H9 (cell line): ENCODE measurements at regions not wholly inside any gene's neighbourhood (a gene's known extent, or its start where the extent isn't known, plus 50 kb on each side); places are given as distances from the start of the nearest gene placed in this dataset.

Experiments used
- DNase-seq: peaks from one replicate; pipeline ENCODE4 v3.0.0-alpha.2; 2017
- H2AFZ ChIP-seq: one replicate; pipeline ENCODE4 v1.6.1; 2013; ENCODE audit warnings: mild to moderate bottlenecking, low read length, control low read depth, moderate library complexity
- H2AK5ac ChIP-seq: 2 replicates; pipeline ENCODE4 v1.6.1; 2013; ENCODE audit warnings: low read length, control low read depth, mixed read lengths; ENCODE audit not compliant: insufficient read length
- H2BK120ac ChIP-seq: one replicate; pipeline ENCODE4 v1.6.1; 2013; ENCODE audit warnings: low read depth, mild to moderate bottlenecking, low read length, control low read depth, inconsistent platforms; ENCODE audit not compliant: poor library complexity, severe bottlenecking
- H2BK12ac ChIP-seq: 2 replicates; pipeline ENCODE4 v1.6.1; 2013; ENCODE audit warnings: low read length, control low read depth, mixed read lengths, low read depth; ENCODE audit not compliant: insufficient read length
- H2BK15ac ChIP-seq: 2 replicates; pipeline ENCODE4 v1.6.1; 2013; ENCODE audit warnings: low read depth, low read length, control low read depth
- H2BK20ac ChIP-seq: one replicate; pipeline ENCODE4 v1.6.1; 2013; ENCODE audit warnings: low read depth, mild to moderate bottlenecking, low read length, control low read depth, inconsistent platforms; ENCODE audit not compliant: poor library complexity, severe bottlenecking
- H2BK5ac ChIP-seq: 2 replicates; pipeline ENCODE4 v1.6.1; 2013; ENCODE audit warnings: low read length, control low read depth, mixed read lengths; ENCODE audit not compliant: insufficient read length
- H3K14ac ChIP-seq: 2 replicates; pipeline ENCODE4 v1.6.1; 2013; ENCODE audit warnings: low read length, control low read depth; ENCODE audit not compliant: insufficient read depth
- H3K18ac ChIP-seq: 2 replicates; pipeline ENCODE4 v1.6.1; 2013; ENCODE audit warnings: low read depth, mild to moderate bottlenecking, mixed read lengths, low read length, control low read depth; ENCODE audit not compliant: insufficient read length
- H3K23ac ChIP-seq: 2 replicates; pipeline ENCODE4 v1.6.1; 2013; ENCODE audit warnings: low read length, control low read depth, mixed read lengths, low read depth; ENCODE audit not compliant: insufficient read length
- H3K23me2 ChIP-seq: 2 replicates; pipeline ENCODE4 v1.6.1; 2013; ENCODE audit warnings: low read depth, mild to moderate bottlenecking, mixed read lengths, low read length, control low read depth; ENCODE audit not compliant: insufficient read length, poor library complexity, severe bottlenecking
- H3K27ac ChIP-seq: 2 replicates; pipeline ENCODE4 v1.5.1; 2013; ENCODE audit warnings: low read length, control low read depth, mixed read lengths, low read depth; ENCODE audit not compliant: insufficient read length
- H3K27me3 ChIP-seq: 2 replicates; pipeline ENCODE4 v1.6.1; 2013; ENCODE audit warnings: low read length, control low read depth, inconsistent platforms; ENCODE audit not compliant: insufficient read depth
- H3K4ac ChIP-seq: 2 replicates; pipeline ENCODE4 v1.6.1; 2013; ENCODE audit warnings: low read depth, mild to moderate bottlenecking, control low read depth, inconsistent platforms, low read length, moderate library complexity
- H3K4me1 ChIP-seq: 2 replicates; pipeline ENCODE4 v1.6.1; 2013; ENCODE audit warnings: low read length, control low read depth, inconsistent platforms; ENCODE audit not compliant: insufficient read depth
- H3K4me2 ChIP-seq: 2 replicates; pipeline ENCODE4 v1.6.1; 2013; ENCODE audit warnings: low read length, control low read depth, mixed read lengths; ENCODE audit not compliant: insufficient read length, insufficient read depth
- H3K56ac ChIP-seq: 2 replicates; pipeline ENCODE4 v1.6.1; 2013; ENCODE audit warnings: low read depth, mild to moderate bottlenecking, mixed read lengths, low read length, control low read depth; ENCODE audit not compliant: insufficient read length
- H3K79me1 ChIP-seq: 2 replicates; pipeline ENCODE4 v1.6.1; 2013; ENCODE audit warnings: low read depth, mild to moderate bottlenecking, moderate library complexity, low read length, control low read depth, inconsistent platforms; ENCODE audit not compliant: insufficient read depth, poor library complexity, severe bottlenecking
- H3K79me2 ChIP-seq: 2 replicates; pipeline ENCODE4 v1.6.1; 2013; ENCODE audit warnings: low read length, control low read depth, inconsistent platforms; ENCODE audit not compliant: insufficient read depth
- H3K9ac ChIP-seq: 2 replicates; pipeline ENCODE4 v1.6.1; 2013; ENCODE audit warnings: low read length, control low read depth, mixed read lengths; ENCODE audit not compliant: insufficient read length; ENCODE audit errors: extremely low read depth
- H3K9me3 ChIP-seq: one replicate; pipeline ENCODE4 v1.6.1; 2013; ENCODE audit warnings: low read depth, low read length, inconsistent platforms; ENCODE audit not compliant: control insufficient read depth
- H3T11ph ChIP-seq: one replicate; pipeline ENCODE4 v1.6.1; 2013; ENCODE audit warnings: mild to moderate bottlenecking, low read length, control low read depth, inconsistent platforms
- H4K20me1 ChIP-seq: one replicate; pipeline ENCODE4 v1.6.1; 2013; ENCODE audit not compliant: control insufficient read depth, insufficient read length, insufficient read depth
- H4K5ac ChIP-seq: 2 replicates; pipeline ENCODE4 v1.6.1; 2013; ENCODE audit warnings: low read depth, mild to moderate bottlenecking, mixed read lengths, low read length, control low read depth; ENCODE audit not compliant: insufficient read length
- H4K8ac ChIP-seq: replicated peaks from 2 replicates; pipeline ENCODE4 v1.6.1; 2013; ENCODE audit warnings: low read length, control low read depth, mixed read lengths, low read depth; ENCODE audit not compliant: insufficient read length
- H4K91ac ChIP-seq: 2 replicates; pipeline ENCODE4 v1.6.1; 2013; ENCODE audit warnings: low read depth, mild to moderate bottlenecking, moderate library complexity, mixed read lengths, low read length, control low read depth; ENCODE audit not compliant: insufficient read length
- H3K27ac Mint-ChIP-seq, 3 experiments: 2 replicates in 2 of 3; 3 replicates in 1 of 3; pipeline ENCODE4 v1.8.0; 2020 to 2021; ENCODE audit warnings: mixed read lengths in 3 of 3, mild to moderate bottlenecking in 1 of 3, moderate library complexity in 1 of 3
- H3K27me3 Mint-ChIP-seq: 2 replicates; pipeline ENCODE4 v1.8.0; 2021; ENCODE audit warnings: low read depth, mild to moderate bottlenecking, moderate library complexity, mixed read lengths
- H3K36me3 Mint-ChIP-seq, 3 experiments: 2 replicates in 2 of 3; 3 replicates in 1 of 3; pipeline ENCODE4 v1.8.0; 2020 to 2021; ENCODE audit warnings: low read depth in 3 of 3, mixed read lengths in 3 of 3; ENCODE audit not compliant: insufficient read depth in 1 of 3
- H3K4me1 Mint-ChIP-seq, 2 experiments: 2 replicates each; pipeline ENCODE4 v1.8.0; 2020; ENCODE audit warnings: mixed read lengths in 2 of 2
- H3K4me3 Mint-ChIP-seq, 2 experiments: 2 replicates in 1 of 2; 3 replicates in 1 of 2; pipeline ENCODE4 v1.8.0; 2020 to 2021; ENCODE audit warnings: mild to moderate bottlenecking in 2 of 2, mixed read lengths in 2 of 2, moderate library complexity in 1 of 2
- H3K9me3 Mint-ChIP-seq, 2 experiments: 2 replicates in 1 of 2; 3 replicates in 1 of 2; pipeline ENCODE4 v1.8.0; 2020; ENCODE audit warnings: mild to moderate bottlenecking in 2 of 2, mixed read lengths in 2 of 2, moderate library complexity in 1 of 2
- WGBS: extraction: QIAGEN DNeasy Blood & Tissue Kit; methylation state at CpG from one replicate; pipeline ENCODE4 v1.1.7; 2013; ENCODE audit warnings: missing lambda C conversion rate, low lambda C conversion rate, mixed read lengths; ENCODE audit not compliant: insufficient read length; ENCODE audit errors: extremely low coverage; 5-methylcytosine and 5-hydroxymethylcytosine counted together
- TF ChIP-seq, protein P1 (sequence below): fragments of 200-600 bp; sonication (generic); conservative IDR thresholded peaks from 3 replicates; pipeline ENCODE4 v1.8.0; 2021; ENCODE audit warnings: antibody characterized with exemption, mild to moderate bottlenecking

- no peak overlapping the region for H4K5ac ChIP-seq
- Mint-ChIP-seq H3K9me3 (no peaks in the 10 kb centered on the region), H3K4me3 (no peak overlapping the region), H3K36me3 (no peaks in the 10 kb centered on the region), H3K27ac (no peak overlapping the region; a peak in 1 of 7 replicates), H3K4me1 (peaks cover 6 to 13% of the 10 kb centered on the region in 2 experiments), H3K27me3 (no peaks in the 10 kb centered on the region)
- H3K14ac ChIP-seq, result no peak overlapping the region
- no peak overlapping the region for H3K56ac ChIP-seq
- no peak overlapping the region for H2BK120ac ChIP-seq
- no peak overlapping the region for H2BK12ac ChIP-seq
- WGBS, result no CpG with 5 or more reads among the region's 2 CpGs
- no peak overlapping the region for H2BK20ac ChIP-seq
- no peak overlapping the region for H2AFZ ChIP-seq
- H2BK5ac ChIP-seq, result no peak overlapping the region
- no peak overlapping the region for H3K4ac ChIP-seq
- no peak overlapping the region for H3K4me2 ChIP-seq
- H3T11ph ChIP-seq, result no peak overlapping the region
- H3K27me3 ChIP-seq, result no peaks in the 10 kb centered on the region
- H3K9me3 ChIP-seq, result no peaks in the 10 kb centered on the region
- DNase-seq, result no peak
- no peak overlapping the region for H2AK5ac ChIP-seq
- no peaks in the 10 kb centered on the region for H3K23me2 ChIP-seq
- H4K91ac ChIP-seq, result no peak overlapping the region
- TF ChIP-seq, protein P1, sequence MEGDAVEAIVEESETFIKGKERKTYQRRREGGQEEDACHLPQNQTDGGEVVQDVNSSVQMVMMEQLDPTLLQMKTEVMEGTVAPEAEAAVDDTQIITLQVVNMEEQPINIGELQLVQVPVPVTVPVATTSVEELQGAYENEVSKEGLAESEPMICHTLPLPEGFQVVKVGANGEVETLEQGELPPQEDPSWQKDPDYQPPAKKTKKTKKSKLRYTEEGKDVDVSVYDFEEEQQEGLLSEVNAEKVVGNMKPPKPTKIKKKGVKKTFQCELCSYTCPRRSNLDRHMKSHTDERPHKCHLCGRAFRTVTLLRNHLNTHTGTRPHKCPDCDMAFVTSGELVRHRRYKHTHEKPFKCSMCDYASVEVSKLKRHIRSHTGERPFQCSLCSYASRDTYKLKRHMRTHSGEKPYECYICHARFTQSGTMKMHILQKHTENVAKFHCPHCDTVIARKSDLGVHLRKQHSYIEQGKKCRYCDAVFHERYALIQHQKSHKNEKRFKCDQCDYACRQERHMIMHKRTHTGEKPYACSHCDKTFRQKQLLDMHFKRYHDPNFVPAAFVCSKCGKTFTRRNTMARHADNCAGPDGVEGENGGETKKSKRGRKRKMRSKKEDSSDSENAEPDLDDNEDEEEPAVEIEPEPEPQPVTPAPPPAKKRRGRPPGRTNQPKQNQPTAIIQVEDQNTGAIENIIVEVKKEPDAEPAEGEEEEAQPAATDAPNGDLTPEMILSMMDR, result no peak
- no peak overlapping the region for H3K9ac ChIP-seq
- no peak overlapping the region for H3K23ac ChIP-seq
- H3K18ac ChIP-seq, result no peak overlapping the region
- no peaks in the 10 kb centered on the region for H3K4me1 ChIP-seq
- H4K20me1 ChIP-seq, result no peaks in the 10 kb centered on the region
- no peaks in the 10 kb centered on the region for H3K79me2 ChIP-seq
- no peak overlapping the region for H4K8ac ChIP-seq
- no peak overlapping the region for H2BK15ac ChIP-seq
- H3K79me1 ChIP-seq, result no peaks in the 10 kb centered on the region
- H3K27ac ChIP-seq, result no peak overlapping the region
These were observed 134.2 kb upstream of the NABP1 start for GRCh38 chr2:191543708-191544107.
